OCI-LY1 (cell line): ENCODE measurements at regions not wholly inside any gene's neighbourhood (a gene's known extent, or its start where the extent isn't known, plus 50 kb on each side); places are given as distances from the start of the nearest gene placed in this dataset.

Experiments used
- H2AFZ ChIP-seq: fragments of 200-600 bp; sonication (generic), shearing (Covaris generic); 2 replicates; pipeline ENCODE4 v1.6.0; 2014; ENCODE audit warnings: antibody characterized with exemption, mild to moderate bottlenecking, low read length
- H3F3A ChIP-seq: fragments of 200-600 bp; sonication (generic), shearing (Covaris generic); 2 replicates; pipeline ENCODE4 v1.6.0; 2014; ENCODE audit warnings: mild to moderate bottlenecking, antibody characterized with exemption, low read length, moderate library complexity; ENCODE audit not compliant: insufficient read depth
- H3K27ac ChIP-seq: fragments of 200-600 bp; sonication (generic); 2 replicates; pipeline ENCODE4 v1.5.1; 2014; ENCODE audit warnings: low read length, mixed run types, mild to moderate bottlenecking, low read depth; ENCODE audit not compliant: poor library complexity, severe bottlenecking
- H3K27me3 ChIP-seq: fragments of 200-600 bp; sonication (generic); 2 replicates; pipeline ENCODE4 v1.6.0; 2014; ENCODE audit warnings: antibody characterized with exemption, mild to moderate bottlenecking, low read length, moderate library complexity; ENCODE audit not compliant: insufficient read depth
- H3K36me3 ChIP-seq: fragments of 200-600 bp; sonication (generic); 2 replicates; pipeline ENCODE4 v1.6.1; 2014; ENCODE audit warnings: mild to moderate bottlenecking, antibody characterized with exemption, low read length, moderate library complexity, mixed read lengths; ENCODE audit not compliant: insufficient read depth
- H3K4me1 ChIP-seq: fragments of 200-600 bp; sonication (generic); 2 replicates; pipeline ENCODE4 v1.5.1; 2014; ENCODE audit warnings: mild to moderate bottlenecking, low read length, moderate library complexity; ENCODE audit not compliant: insufficient read depth, severe bottlenecking
- H3K4me2 ChIP-seq: fragments of 200-600 bp; sonication (generic), shearing (Covaris generic); 2 replicates; pipeline ENCODE4 v1.6.1; 2014; ENCODE audit warnings: low read length
- H3K4me3 ChIP-seq: fragments of 200-600 bp; sonication (generic); 2 replicates; pipeline ENCODE4 v1.5.1; 2014; ENCODE audit warnings: low read length, low read depth, mild to moderate bottlenecking, mixed read lengths; ENCODE audit not compliant: poor library complexity, severe bottlenecking
- H3K79me2 ChIP-seq: fragments of 200-600 bp; shearing (Covaris generic); 2 replicates; pipeline ENCODE4 v1.6.1; 2016; ENCODE audit warnings: mixed run types, low read length, mixed read lengths; ENCODE audit not compliant: insufficient read depth
- H3K9ac ChIP-seq: fragments of 200-600 bp; sonication (generic), shearing (Covaris generic); 2 replicates; pipeline ENCODE4 v1.6.1; 2014; ENCODE audit warnings: mild to moderate bottlenecking, low read length, mixed read lengths
- H3K9me2 ChIP-seq: fragments of 200-600 bp; sonication (generic), shearing (Covaris generic); 2 replicates; pipeline ENCODE4 v1.6.1; 2014; ENCODE audit warnings: low read depth, mild to moderate bottlenecking, low read length, mixed read lengths
- H3K9me3 ChIP-seq: fragments of 200-600 bp; shearing (Covaris generic); 2 replicates; pipeline ENCODE4 v1.6.1; 2014; ENCODE audit warnings: low read length, mixed read lengths
- H4K20me1 ChIP-seq: fragments of 200-600 bp; sonication (generic), shearing (Covaris generic); 2 replicates; pipeline ENCODE4 v1.6.0; 2016; ENCODE audit warnings: mild to moderate bottlenecking, low read length; ENCODE audit not compliant: insufficient read depth
- EZH2 ChIP-seq: fragments of 200-600 bp; sonication (generic), shearing (Covaris generic); IDR thresholded peaks from 2 replicates; pipeline ENCODE4 v1.8.0; 2017; ENCODE audit warnings: borderline replicate concordance, mixed run types, mild to moderate bottlenecking, antibody characterized with exemption, low read length, moderate library complexity, mixed read lengths
- TF ChIP-seq, protein P1 (sequence below): fragments of 200-600 bp; sonication (generic), shearing (Covaris generic); IDR thresholded peaks from 2 replicates; pipeline ENCODE4 v1.5.1; 2017; ENCODE audit warnings: mild to moderate bottlenecking, antibody characterized with exemption, low read length, moderate library complexity, mixed read lengths

DNA sequence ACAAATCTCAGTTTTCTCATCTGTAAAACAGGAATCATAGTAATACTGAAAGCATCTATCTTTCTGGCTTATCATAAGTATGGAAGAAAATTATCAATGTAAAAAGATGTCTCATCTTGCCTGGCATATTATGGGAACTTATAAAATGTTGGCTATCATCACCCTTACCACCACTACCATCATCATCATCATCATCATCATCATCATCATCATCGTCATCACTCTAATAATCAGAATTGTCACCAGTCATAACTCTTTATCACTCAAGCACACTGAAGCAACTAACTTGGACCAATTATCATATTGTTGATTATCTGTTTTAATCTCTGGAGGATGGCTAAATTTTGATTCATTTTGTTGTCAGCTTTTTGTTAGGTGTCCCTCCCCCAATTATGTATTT lies 825.4 kb downstream of the SORCS3 start:
- H3K4me3 ChIP-seq: no peak overlapping the region
- H3K9ac ChIP-seq: no peak overlapping the region
- TF ChIP-seq, protein P1, sequence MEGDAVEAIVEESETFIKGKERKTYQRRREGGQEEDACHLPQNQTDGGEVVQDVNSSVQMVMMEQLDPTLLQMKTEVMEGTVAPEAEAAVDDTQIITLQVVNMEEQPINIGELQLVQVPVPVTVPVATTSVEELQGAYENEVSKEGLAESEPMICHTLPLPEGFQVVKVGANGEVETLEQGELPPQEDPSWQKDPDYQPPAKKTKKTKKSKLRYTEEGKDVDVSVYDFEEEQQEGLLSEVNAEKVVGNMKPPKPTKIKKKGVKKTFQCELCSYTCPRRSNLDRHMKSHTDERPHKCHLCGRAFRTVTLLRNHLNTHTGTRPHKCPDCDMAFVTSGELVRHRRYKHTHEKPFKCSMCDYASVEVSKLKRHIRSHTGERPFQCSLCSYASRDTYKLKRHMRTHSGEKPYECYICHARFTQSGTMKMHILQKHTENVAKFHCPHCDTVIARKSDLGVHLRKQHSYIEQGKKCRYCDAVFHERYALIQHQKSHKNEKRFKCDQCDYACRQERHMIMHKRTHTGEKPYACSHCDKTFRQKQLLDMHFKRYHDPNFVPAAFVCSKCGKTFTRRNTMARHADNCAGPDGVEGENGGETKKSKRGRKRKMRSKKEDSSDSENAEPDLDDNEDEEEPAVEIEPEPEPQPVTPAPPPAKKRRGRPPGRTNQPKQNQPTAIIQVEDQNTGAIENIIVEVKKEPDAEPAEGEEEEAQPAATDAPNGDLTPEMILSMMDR: no peak
- no peak for TF ChIP-seq EZH2
- H3K79me2 ChIP-seq: no peaks in the 10 kb centered on the region
- H3K4me1 ChIP-seq: no peaks in the 10 kb centered on the region
- no peak overlapping the region for H3K27ac ChIP-seq
- H2AFZ ChIP-seq: no peak overlapping the region
- H3K4me2 ChIP-seq: no peak overlapping the region
- H4K20me1 ChIP-seq: no peaks in the 10 kb centered on the region
- H3K9me2 ChIP-seq: no peaks in the 10 kb centered on the region
- no peaks in the 10 kb centered on the region for H3K9me3 ChIP-seq
- no peaks in the 10 kb centered on the region for H3F3A ChIP-seq
- H3K27me3 ChIP-seq: no peaks in the 10 kb centered on the region
- no peaks in the 10 kb centered on the region for H3K36me3 ChIP-seq

DNA sequence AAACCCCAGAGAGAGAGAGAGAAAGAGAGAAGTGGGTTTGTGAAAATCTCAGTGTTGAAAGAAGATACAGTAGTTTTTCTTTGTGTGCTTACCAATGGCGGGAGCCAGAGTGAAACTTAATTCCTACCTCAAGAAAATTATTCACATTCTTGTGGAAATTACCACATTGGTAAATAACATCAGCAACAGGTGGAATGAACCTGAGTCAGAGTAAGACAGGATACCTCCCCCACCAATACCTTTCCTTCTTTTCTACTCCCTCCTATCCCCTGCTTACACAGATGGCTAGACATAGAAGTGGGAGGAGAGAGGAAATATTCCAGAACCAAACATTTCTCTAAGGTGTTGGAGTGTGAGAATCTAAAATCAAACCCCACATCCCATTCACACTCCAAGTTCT lies 793.9 kb downstream of the SORCS3 start:
- no peaks in the 10 kb centered on the region for H3K4me1 ChIP-seq
- no peak for TF ChIP-seq EZH2
- TF ChIP-seq, protein P1: no peak
- H2AFZ ChIP-seq: no peak overlapping the region
- no peaks in the 10 kb centered on the region for H3K79me2 ChIP-seq
- H3K9me2 ChIP-seq: no peaks in the 10 kb centered on the region
- H3K36me3 ChIP-seq: no peaks in the 10 kb centered on the region
- H3K27ac ChIP-seq: no peak overlapping the region
- H3K9me3 ChIP-seq: no peaks in the 10 kb centered on the region
- H3K27me3 ChIP-seq: no peaks in the 10 kb centered on the region
- no peak overlapping the region for H3K9ac ChIP-seq
- no peaks in the 10 kb centered on the region for H4K20me1 ChIP-seq
- H3K4me3 ChIP-seq: no peak overlapping the region
- no peak overlapping the region for H3K4me2 ChIP-seq
- no peaks in the 10 kb centered on the region for H3F3A ChIP-seq

DNA sequence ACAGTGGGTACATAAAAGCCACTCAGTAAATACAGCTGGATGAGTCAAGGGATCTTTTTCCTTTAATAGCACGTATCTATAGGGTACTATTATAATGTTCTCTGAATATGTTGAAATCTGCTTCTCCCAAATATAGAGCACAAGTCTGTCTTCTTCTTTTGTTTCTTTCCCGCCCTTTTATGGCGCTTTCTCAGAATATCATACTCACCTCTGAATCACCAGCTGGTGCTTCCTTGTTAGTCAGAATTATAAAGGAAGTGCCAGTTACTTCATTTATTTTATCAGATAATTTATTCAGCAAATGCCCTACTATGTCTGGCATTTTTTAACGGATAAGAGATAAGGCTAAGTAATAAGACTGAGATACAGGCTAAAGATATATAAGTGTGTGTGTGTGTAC lies 772.9 kb downstream of the SORCS3 start:
- H3K36me3 ChIP-seq: no peaks in the 10 kb centered on the region
- H3K9me2 ChIP-seq: no peaks in the 10 kb centered on the region
- H3K79me2 ChIP-seq: no peaks in the 10 kb centered on the region

More for the DNA sequence above, 772.9 kb downstream of the SORCS3 start:
- no peaks in the 10 kb centered on the region for H3K4me1 ChIP-seq
- no peaks in the 10 kb centered on the region for H3K9me3 ChIP-seq
- H3K4me2 ChIP-seq: no peak overlapping the region
- no peak overlapping the region for H3K27ac ChIP-seq
- no peaks in the 10 kb centered on the region for H4K20me1 ChIP-seq
- no peak overlapping the region for H2AFZ ChIP-seq
- no peaks in the 10 kb centered on the region for H3F3A ChIP-seq
- no peak overlapping the region for H3K9ac ChIP-seq
- TF ChIP-seq EZH2: no peak
- TF ChIP-seq, protein P1: no peak
- H3K4me3 ChIP-seq: no peak overlapping the region
- H3K27me3 ChIP-seq: no peaks in the 10 kb centered on the region
